Non-pigmented ciliary epithelial cell (primary cell): ENCODE measurements at regions not wholly inside any gene's neighbourhood (a gene's known extent, or its start where the extent isn't known, plus 50 kb on each side); places are given as distances from the start of the nearest gene placed in this dataset.
A peak's percentile ranks its signal among the peaks of the same experiment; 100 is the strongest.

ENCODE experiments used
- DNase-seq: peaks from one replicate; pipeline ENCODE4 v3.0.0-alpha.2; 2010; ENCODE audit warnings: low read depth

DNA sequence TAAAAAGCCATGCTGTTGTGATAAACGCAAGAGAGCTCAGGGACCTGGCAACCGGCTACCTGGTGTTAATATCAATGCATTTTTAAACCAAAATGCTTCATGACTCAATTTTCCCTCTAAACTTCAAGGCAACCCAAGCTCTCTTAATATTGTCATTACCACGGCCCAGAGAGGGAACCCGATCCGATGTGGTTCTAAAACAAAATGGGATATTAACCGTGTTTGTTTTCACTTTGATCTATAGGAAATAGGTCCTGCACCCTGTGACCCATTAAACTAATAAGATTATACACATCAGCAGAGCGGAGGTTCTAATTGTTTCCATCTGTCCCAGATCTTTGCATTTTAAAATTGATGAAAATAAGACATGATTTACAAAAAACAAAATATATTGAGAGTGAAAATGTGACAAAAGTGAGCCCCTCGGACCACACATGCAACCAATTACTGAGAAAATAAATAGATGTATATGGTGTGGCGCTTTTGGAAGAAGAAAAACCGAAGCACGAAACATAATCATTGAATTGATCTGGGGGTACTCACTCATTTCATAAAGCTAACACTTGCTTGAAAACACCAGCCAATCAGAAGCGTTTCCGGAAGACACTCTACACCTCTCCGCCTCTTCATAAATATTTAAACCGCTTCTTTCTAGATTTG, 290.3 kb upstream of the NFE2L3 start:
- no peak for DNase-seq

DNA sequence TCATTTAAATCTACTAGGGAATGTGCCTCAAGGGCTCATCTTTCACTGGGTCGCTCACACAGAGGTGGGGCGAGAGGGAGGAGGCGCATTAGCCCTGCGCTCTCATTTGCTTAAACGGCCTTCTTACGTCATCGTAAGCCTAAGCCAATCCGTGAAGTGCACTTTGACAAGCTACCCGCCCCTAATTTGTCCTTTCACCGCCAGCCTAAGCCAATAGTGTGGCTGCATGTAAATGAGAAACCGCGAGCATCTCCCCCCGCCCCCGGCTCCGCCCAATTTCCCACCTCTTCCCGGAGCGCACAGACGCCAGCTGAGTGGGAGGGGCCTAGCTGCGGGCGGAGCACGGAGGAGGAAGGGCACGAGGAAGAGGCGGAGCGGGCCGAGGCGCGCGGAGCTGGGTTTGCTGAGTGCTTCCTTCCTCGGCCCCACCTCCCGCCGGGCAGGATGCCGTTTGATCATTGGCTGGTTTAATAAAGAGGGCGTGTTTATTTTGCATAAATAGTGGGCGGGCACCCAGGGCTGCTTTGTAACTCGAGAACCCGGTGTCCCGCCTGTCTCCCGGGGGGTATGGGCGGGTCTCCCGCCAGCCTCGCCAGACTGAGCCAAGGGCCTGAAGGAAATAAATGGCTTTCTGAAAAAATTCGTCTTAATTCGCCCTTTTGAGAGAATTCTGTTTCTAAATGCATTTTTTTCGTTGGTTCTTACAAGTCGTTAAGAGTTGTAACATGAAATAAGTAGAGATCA, 289.6 kb upstream of the NFE2L3 start:
- DNase-seq: peak; percentile 99

GRCh38 chr7:25863005-25863728, 288.8 kb upstream of the NFE2L3 start:
- no peak for DNase-seq

- DNase-seq: no peak
These were observed 288.3 kb upstream of the NFE2L3 start for GRCh38 chr7:25863729-25864110.

DNA sequence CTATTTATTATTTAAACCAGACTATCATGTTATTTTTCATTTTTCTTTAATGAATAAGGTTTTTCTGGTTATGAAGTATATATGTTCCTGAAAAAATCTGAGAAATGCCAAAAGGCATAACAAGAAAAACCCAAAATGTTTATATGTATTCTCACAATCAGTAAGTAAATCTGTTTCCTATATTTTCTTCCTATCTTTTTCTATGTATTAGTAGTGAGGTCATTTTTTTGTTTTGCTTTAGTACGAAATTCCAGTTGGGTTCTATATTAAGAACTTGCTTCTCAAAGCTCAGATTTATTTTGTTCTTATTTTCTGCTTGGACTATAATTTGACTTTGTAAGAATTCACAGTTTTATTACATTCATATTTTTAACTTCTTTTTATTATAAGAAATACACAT, 287.5 kb upstream of the NFE2L3 start:
- DNase-seq: no peak

GRCh38 chr7:25864943-25865751, 286.9 kb upstream of the NFE2L3 start:
- DNase-seq: no peak

GRCh38 chr7:25868509-25868908, 283.5 kb upstream of the NFE2L3 start:
- DNase-seq: no peak

- DNase-seq: no peak
These were observed 281.4 kb upstream of the NFE2L3 start for GRCh38 chr7:25870574-25870973.

DNA sequence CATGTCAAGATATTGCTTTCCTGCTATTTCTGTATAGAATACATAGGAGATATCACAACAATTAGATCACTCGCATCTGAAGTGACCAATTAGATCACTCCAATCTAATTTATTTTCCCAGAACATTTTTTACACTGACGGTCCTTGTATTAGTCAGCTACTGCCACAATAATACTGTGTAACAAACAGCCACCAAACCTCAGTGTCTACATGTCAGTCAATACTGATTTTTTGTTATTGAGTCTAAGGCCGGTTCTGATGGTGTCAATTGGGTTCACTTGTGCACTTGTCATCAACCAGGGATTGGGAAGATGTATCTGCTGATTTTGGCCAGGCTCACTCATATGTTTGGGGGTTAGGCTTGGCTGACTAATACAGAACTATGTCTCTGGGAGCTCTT, 275.9 kb upstream of the NFE2L3 start:
- no peak for DNase-seq

DNA sequence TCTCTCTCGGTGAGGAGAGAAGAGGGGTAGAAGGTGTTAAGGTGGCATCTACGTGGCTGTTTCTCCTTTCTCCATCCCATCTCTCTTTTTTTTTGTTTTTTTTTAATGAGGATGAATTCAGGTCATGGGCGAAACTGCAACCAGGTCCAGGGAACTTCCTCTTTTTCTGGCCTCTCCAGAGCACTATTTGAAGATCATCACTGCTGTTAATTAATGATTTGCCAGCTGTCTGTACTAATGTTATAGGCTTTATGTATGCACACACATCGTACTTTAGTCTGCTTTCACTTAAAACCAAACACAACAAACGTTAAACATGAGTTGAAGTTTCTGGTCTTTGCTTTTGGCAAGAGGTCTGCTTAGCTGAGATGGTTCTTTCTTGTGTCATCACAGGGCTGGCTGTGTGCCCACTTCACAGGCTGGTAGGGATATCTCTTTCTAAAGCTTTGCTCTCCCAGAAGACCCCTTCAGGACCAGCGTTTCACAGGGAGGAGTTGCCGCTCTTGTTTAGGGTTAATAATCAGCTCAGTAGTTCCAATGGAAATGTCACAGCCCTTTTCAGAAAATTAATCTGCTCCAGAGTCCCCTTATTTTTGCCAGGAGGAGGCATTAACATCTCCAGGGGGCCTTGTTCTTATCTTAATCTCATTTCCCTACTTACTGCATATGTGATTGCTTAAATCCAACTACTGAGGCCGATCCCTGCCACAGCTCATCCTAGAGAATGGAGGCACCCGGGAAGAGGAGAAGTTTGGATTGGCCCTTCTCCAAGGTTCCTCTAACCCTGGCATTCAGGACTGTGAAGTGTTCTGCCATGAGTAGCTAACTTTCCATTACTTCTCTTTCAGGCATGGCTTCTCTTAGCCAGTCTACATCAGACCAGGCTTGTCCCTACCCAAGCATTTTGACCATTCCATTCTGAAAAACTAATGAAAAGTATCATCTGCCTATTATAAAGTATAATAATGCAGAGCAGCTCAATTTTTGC, 273.9 kb upstream of the NFE2L3 start:
- DNase-seq: no peak

GRCh38 chr7:25879799-25880198, 272.2 kb upstream of the NFE2L3 start:
- no peak for DNase-seq

GRCh38 chr7:25881317-25882037, 270.5 kb upstream of the NFE2L3 start:
- no peak for DNase-seq

- DNase-seq: no peak
These were observed 269.7 kb upstream of the NFE2L3 start for GRCh38 chr7:25882151-25882773.

- no peak for DNase-seq
These were observed 267.7 kb upstream of the NFE2L3 start for GRCh38 chr7:25884265-25884828.

- no peak for DNase-seq
These were observed 266.9 kb upstream of the NFE2L3 start for GRCh38 chr7:25885057-25885576.

- DNase-seq: no peak
These were observed 265.4 kb upstream of the NFE2L3 start for GRCh38 chr7:25886387-25887240.

- DNase-seq: no peak
These were observed 264.7 kb upstream of the NFE2L3 start for GRCh38 chr7:25887266-25887665.

GRCh38 chr7:25887795-25888559, 264.0 kb upstream of the NFE2L3 start:
- DNase-seq: no peak
